Astrocyte of the cerebellum (primary cell): ENCODE measurements at regions not wholly inside any gene's neighbourhood (a gene's known extent, or its start where the extent isn't known, plus 50 kb on each side); places are given as distances from the start of the nearest gene placed in this dataset.

Experiments
- DNase-seq: peaks from one replicate; pipeline ENCODE4 v3.0.0-alpha.2; 2011; ENCODE audit warnings: low read depth
- H3K4me3 ChIP-seq: 2 replicates; pipeline ENCODE4 v1.5.1; 2011; ENCODE audit warnings: mild to moderate bottlenecking, low read depth, low read length, moderate library complexity
- in situ Hi-C: cut with HindIII; loops from 2 replicates; pipeline ENCODE4 v1.10.0; 2017; ENCODE audit warnings: low sequenced_read_pairs
- TF ChIP-seq, protein P1 (sequence below): IDR thresholded peaks from 2 replicates; pipeline ENCODE4 v1.5.1; 2012; ENCODE audit warnings: low read length, low read depth, moderate library complexity, mild to moderate bottlenecking; ENCODE audit errors: missing control alignments

DNA sequence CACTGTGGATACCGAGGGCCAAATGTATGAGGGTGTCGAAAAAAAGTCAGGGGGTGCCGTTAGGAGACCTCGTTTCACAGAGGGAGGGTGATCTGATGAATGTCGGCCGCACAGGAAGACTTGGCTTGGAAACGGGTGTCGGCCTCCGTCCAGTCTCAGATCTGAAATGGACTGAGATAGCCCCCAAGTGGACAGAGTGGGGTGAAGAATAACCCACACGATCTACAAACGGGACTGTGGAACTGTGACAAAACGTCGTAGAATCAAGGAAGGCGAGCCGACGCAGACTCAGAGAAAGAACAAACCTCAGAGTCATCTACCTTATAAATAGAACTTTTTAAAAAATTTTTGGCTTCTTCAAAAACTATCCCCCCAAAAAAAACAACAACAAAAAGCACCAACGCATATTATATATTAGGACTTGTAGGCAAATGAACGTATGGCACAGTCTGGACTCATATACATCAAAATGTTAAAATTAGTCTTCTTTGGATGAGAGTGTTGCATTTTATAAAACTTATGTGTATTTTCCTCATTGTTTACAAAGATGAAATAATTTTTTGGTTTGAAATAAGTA lies 63.8 kb upstream of the IRF2 start:
- H3K4me3 ChIP-seq, result peak overlapping the region; percentile 60
- TF ChIP-seq, protein P1, sequence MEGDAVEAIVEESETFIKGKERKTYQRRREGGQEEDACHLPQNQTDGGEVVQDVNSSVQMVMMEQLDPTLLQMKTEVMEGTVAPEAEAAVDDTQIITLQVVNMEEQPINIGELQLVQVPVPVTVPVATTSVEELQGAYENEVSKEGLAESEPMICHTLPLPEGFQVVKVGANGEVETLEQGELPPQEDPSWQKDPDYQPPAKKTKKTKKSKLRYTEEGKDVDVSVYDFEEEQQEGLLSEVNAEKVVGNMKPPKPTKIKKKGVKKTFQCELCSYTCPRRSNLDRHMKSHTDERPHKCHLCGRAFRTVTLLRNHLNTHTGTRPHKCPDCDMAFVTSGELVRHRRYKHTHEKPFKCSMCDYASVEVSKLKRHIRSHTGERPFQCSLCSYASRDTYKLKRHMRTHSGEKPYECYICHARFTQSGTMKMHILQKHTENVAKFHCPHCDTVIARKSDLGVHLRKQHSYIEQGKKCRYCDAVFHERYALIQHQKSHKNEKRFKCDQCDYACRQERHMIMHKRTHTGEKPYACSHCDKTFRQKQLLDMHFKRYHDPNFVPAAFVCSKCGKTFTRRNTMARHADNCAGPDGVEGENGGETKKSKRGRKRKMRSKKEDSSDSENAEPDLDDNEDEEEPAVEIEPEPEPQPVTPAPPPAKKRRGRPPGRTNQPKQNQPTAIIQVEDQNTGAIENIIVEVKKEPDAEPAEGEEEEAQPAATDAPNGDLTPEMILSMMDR, result peak; percentile 70
- in situ Hi-C loops, result no loop called here
- peak; percentile 87 for DNase-seq

DNA sequence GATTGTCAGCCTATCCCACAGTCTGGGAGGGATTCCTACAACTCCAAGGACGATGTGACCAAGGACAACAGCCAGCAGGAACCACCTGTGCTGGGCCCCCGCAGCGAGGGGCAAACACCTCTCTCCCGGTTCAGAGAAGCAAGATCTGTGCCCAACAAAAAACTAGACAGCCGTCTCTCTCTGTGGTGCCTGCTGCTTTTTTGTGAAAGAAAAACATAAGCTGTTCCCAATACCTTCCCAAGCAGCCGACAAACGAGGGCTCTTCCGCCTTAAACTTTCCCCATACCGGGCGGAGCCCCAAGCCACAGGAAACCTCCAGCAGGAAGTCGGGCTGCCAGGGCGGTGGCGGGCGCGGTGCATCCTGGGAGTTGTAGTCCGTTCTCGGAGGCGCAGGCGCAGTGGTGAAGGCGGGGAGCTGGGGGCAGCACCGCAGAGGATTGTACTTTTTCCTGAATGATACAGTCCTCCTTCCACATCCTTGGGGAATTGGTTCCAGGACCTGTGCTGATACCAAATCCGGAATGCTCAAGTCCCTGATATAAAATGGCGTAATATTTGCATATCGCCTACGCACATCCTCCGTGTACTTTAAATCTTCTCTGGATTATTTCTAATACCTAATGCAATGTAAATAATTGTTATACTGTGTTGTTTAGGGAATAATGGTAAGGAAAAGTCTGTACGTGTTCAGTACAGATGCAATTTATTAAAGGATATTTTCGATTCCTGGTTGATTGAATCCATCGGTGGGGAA lies 63.1 kb upstream of the IRF2 start:
- H3K4me3 ChIP-seq, result peak overlapping the region; percentile 60
- in situ Hi-C loops, result no loop called here
- TF ChIP-seq, protein P1, result no peak
- peak; percentile 91 for DNase-seq

DNA sequence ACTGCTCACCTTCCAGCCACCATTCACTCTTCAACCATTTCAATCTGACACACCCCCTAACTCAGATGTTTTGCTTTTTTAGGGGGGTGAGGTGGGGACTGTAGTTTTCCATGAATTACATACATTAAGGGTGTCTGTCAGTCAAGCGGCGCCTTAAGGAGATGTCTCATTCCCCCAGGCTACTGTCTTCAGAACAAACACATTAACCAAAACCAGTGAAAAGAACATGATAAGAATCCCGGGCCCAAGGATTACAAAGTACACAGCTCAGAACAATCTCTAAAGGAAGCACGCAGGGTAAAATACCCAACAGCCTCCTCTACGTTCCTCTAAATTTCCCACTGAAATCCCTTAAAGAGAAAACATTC lies 62.5 kb upstream of the IRF2 start:
- in situ Hi-C loops, result no loop called here
- TF ChIP-seq, protein P1, result no peak
- peak overlapping the region; percentile 60 for H3K4me3 ChIP-seq
- no peak for DNase-seq

DNA sequence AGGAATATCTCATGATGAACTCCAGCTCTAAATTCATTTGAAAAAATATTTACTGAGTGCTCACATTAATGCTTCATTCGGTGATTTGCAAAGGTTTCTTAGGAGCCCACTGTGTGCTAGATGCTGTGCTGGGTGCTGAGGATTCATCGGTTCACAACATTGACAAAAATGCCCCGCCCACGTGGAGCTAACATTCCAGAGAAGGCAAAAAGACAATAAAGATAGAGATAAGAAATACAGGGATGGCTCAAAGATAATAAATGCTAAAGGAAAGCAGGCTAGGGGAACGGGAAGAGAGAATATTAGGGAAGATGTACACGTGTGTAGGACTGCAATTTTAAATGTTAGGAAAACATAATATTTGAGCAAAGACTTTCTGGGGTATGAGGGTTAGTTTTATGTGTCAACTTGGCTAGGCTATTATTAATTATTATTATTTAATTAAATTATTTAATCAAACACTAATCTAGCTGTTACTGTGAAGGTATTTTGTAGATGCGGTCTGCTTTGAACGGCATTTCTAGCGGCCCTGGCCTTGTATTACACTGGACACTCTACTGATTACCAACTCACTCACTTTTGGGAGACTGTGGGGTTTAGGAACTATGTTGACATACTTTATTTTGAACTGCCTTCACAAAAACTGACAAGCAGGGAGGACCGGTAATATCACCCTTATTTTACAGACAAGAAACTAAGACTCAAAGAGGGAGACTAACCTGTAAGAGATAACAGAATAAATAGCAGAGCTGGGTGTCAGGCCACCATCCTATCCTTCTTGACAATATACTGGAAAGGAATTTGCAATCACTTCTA lies 61.9 kb upstream of the IRF2 start:
- in situ Hi-C loops, result no loop called here
- DNase-seq, result no peak
- peak overlapping the region; percentile 60 for H3K4me3 ChIP-seq
- TF ChIP-seq, protein P1, result no peak

DNA sequence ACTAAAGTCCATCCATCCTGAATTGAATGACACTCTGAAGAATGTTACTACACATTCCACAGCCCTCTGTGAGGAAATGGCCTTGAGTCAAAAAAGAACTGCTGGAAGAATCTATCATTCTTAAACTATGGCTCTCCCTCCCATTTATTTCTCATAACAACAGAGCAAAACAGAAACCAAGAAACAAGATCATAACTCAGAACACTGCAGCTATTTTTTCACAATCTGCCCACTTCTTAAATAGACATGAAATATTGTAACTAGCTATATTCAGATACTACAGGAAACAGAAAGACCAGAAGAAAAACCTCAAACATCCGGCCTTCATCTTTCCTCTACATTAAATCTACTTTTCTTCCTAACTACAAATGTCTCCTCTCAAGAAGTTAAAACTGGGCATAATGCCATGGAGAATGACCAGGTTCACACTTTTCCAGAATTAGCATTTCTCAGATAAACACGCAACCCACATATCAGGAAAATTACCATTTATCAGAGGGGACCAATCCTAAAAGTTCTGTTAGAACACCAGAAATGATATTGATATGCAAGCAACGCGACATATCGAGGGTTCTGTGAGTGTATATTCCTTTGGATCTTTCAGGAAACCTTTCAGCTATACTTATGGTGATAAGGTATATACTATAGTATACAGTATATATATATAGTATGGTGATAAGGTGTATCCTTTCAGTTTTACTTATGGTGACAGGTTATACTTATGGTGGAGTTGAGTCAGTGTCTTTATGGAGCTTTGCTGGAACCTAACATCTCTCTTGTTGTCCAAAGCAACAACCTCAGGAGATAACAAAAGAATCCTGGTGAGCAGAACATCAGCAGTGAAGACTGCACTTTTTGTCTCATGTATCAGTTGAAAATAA lies 60.4 kb upstream of the IRF2 start:
- DNase-seq, result no peak
- H3K4me3 ChIP-seq, result no peak overlapping the region
- in situ Hi-C loops, result no loop called here
- TF ChIP-seq, protein P1, result no peak

DNA sequence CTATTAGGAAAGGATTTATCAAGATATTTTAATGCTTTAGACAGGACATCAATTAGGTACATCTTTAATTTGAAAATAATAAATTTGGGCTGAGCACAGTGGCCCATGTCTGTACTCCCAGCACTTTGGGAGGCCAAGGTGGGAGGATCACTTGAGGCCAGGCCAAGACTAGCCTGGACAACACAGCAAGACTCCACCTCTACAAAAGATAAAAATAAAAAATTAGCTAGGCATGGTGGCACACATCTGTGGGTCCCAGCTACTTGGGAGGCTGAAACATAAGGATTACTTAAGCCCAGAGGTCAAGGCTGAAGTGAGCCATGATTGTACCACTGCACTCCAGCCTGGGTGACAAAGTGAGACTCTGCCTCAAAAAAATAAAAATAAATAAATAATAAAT lies 59.6 kb upstream of the IRF2 start:
- H3K4me3 ChIP-seq, result no peak overlapping the region
- TF ChIP-seq, protein P1, result no peak
- in situ Hi-C loops, result no loop called here
- no peak for DNase-seq
